HepG2 (cell line): ENCODE measurements at regions not wholly inside any gene's neighbourhood (a gene's known extent, or its start where the extent isn't known, plus 50 kb on each side); places are given as distances from the start of the nearest gene placed in this dataset.

Experiments
- KAT2B ChIP-seq: fragments of 150-350 bp; IDR thresholded peaks from 2 replicates; pipeline ENCODE4 v1.6.1; 2014; ENCODE audit warnings: low read depth, low read length, borderline replicate concordance
- MBD4 ChIP-seq: IDR thresholded peaks from 2 replicates; pipeline ENCODE4 v1.6.1; 2012; ENCODE audit warnings: low read length, inconsistent platforms, borderline replicate concordance
- SCMH1 ChIP-seq: sonication (generic); formaldehyde crosslinking; IDR thresholded peaks from 2 replicates; pipeline ENCODE4 v1.9.0; 2021; ENCODE audit warnings: missing genetic modification reagents, mild to moderate bottlenecking, borderline replicate concordance
- SPEN ChIP-seq: sonication (generic); formaldehyde crosslinking; IDR thresholded peaks from 2 replicates; pipeline ENCODE4 v1.5.1; 2020; ENCODE audit warnings: low read depth, mild to moderate bottlenecking, missing genetic modification reagents
- STAG1 ChIP-seq: sonication (generic); formaldehyde crosslinking; IDR thresholded peaks from 2 replicates; pipeline ENCODE4 v1.4.0; 2020; ENCODE audit warnings: missing genetic modification reagents
- ZSCAN29 ChIP-seq: sonication (generic); formaldehyde crosslinking; conservative IDR thresholded peaks from 2 replicates; pipeline ENCODE4 v1.4.0; 2020; ENCODE audit warnings: mild to moderate bottlenecking, missing genetic modification reagents
- TF ChIP-seq, protein P1 (sequence below): sonication (generic); formaldehyde crosslinking; IDR thresholded peaks from 2 replicates; pipeline ENCODE4 v1.4.0; 2020; ENCODE audit warnings: missing genetic modification reagents, borderline replicate concordance
- TF ChIP-seq, protein P2 (sequence below): sonication (generic); formaldehyde crosslinking; conservative IDR thresholded peaks from 2 replicates; pipeline ENCODE4 v1.4.0; 2020; ENCODE audit warnings: missing genetic modification reagents
- TF ChIP-seq, protein P3 (sequence below): sonication (generic); formaldehyde crosslinking; IDR thresholded peaks from 2 replicates; pipeline ENCODE4 v1.5.0; 2020; ENCODE audit warnings: mild to moderate bottlenecking, missing genetic modification reagents, moderate library complexity

DNA sequence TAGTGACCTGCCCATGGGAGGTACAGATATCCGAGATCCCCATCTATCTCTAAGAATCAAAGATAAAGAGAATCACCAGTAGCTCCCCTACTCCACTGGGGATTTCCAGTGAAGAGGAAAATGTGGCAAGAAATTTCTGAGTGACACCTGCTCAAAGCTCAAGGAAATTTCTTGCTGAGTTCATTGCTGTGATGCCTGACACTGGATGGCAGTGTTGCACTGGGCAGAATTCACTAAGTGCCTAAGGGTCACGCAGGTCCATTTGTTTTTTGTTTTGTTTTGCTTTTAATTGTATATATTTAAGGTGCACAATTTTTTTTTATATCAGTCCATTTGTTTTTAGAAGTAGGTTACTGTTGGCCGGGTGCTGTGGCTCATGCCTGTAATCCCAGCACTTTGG, 109.5 kb upstream of the KCNAB1 start (continued):
- TF ChIP-seq, protein P1, sequence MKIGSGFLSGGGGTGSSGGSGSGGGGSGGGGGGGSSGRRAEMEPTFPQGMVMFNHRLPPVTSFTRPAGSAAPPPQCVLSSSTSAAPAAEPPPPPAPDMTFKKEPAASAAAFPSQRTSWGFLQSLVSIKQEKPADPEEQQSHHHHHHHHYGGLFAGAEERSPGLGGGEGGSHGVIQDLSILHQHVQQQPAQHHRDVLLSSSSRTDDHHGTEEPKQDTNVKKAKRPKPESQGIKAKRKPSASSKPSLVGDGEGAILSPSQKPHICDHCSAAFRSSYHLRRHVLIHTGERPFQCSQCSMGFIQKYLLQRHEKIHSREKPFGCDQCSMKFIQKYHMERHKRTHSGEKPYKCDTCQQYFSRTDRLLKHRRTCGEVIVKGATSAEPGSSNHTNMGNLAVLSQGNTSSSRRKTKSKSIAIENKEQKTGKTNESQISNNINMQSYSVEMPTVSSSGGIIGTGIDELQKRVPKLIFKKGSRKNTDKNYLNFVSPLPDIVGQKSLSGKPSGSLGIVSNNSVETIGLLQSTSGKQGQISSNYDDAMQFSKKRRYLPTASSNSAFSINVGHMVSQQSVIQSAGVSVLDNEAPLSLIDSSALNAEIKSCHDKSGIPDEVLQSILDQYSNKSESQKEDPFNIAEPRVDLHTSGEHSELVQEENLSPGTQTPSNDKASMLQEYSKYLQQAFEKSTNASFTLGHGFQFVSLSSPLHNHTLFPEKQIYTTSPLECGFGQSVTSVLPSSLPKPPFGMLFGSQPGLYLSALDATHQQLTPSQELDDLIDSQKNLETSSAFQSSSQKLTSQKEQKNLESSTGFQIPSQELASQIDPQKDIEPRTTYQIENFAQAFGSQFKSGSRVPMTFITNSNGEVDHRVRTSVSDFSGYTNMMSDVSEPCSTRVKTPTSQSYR (CRISPR knock-in tag), result no peak
- TF ChIP-seq SPEN (CRISPR knock-in tag) (no peak), STAG1 (CRISPR knock-in tag) (peak; percentile 62), SCMH1 (CRISPR knock-in tag) (no peak), KAT2B (no peak), MBD4 (no peak), ZSCAN29 (CRISPR knock-in tag) (no peak)
- TF ChIP-seq, protein P2, sequence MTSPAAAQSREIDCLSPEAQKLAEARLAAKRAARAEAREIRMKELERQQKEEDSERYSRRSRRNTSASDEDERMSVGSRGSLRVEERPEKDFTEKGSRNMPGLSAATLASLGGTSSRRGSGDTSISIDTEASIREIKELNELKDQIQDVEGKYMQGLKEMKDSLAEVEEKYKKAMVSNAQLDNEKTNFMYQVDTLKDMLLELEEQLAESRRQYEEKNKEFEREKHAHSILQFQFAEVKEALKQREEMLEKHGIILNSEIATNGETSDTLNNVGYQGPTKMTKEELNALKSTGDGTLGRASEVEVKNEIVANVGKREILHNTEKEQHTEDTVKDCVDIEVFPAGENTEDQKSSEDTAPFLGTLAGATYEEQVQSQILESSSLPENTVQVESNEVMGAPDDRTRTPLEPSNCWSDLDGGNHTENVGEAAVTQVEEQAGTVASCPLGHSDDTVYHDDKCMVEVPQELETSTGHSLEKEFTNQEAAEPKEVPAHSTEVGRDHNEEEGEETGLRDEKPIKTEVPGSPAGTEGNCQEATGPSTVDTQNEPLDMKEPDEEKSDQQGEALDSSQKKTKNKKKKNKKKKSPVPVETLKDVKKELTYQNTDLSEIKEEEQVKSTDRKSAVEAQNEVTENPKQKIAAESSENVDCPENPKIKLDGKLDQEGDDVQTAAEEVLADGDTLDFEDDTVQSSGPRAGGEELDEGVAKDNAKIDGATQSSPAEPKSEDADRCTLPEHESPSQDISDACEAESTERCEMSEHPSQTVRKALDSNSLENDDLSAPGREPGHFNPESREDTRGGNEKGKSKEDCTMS (CRISPR knock-in tag), result no peak
- TF ChIP-seq, protein P3, sequence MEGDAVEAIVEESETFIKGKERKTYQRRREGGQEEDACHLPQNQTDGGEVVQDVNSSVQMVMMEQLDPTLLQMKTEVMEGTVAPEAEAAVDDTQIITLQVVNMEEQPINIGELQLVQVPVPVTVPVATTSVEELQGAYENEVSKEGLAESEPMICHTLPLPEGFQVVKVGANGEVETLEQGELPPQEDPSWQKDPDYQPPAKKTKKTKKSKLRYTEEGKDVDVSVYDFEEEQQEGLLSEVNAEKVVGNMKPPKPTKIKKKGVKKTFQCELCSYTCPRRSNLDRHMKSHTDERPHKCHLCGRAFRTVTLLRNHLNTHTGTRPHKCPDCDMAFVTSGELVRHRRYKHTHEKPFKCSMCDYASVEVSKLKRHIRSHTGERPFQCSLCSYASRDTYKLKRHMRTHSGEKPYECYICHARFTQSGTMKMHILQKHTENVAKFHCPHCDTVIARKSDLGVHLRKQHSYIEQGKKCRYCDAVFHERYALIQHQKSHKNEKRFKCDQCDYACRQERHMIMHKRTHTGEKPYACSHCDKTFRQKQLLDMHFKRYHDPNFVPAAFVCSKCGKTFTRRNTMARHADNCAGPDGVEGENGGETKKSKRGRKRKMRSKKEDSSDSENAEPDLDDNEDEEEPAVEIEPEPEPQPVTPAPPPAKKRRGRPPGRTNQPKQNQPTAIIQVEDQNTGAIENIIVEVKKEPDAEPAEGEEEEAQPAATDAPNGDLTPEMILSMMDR (CRISPR knock-in tag), result peak; percentile 64
